Naive thymus-derived CD4-positive, alpha-beta T cell (primary cell): ENCODE measurements at regions not wholly inside any gene's neighbourhood (a gene's known extent, or its start where the extent isn't known, plus 50 kb on each side); places are given as distances from the start of the nearest gene placed in this dataset.

Source experiments
- ATAC-seq: fragments of 150-1000 bp; cut with Tn5 transposase; 2 replicates; pipeline ENCODE4 v1.10.0; 2021; ENCODE audit warnings: mild to moderate bottlenecking, moderate library complexity
- CTCF ChIA-PET: fragments of 350-600 bp; sonication (Branson Sonifier 250); formaldehyde crosslinking; loops from one replicate; lab custom pipeline; 2021; ENCODE audit warnings: antibody characterized with exemption; lab: Charles Lee
- POLR2A ChIA-PET: fragments of 350-600 bp; sonication (Branson Sonifier 250); formaldehyde crosslinking; loops from one replicate; lab custom pipeline; 2021; ENCODE audit warnings: antibody characterized with exemption, inconsistent platforms; lab: Charles Lee
- DNase-seq, 9 donors: peaks; one replicate each; pipeline versions ENCODE4 v3.0.0 to v3.0.0-alpha.2; 2020 to 2022; ENCODE audit warnings: mixed read lengths in 1 of 9
- H3K27ac ChIP-seq: one replicate; pipeline ENCODE4 v1.7.0; 2013; ENCODE audit warnings: mild to moderate bottlenecking, low read depth, low read length, moderate library complexity
- H3K27me3 ChIP-seq, 2 donors: one replicate each; pipeline ENCODE4 v1.7.0; 2013; ENCODE audit warnings: low read length in 2 of 2, mild to moderate bottlenecking in 2 of 2, moderate library complexity in 2 of 2; ENCODE audit not compliant: control insufficient read depth in 2 of 2, insufficient read depth in 2 of 2
- H3K36me3 ChIP-seq, 3 experiments: 1 replicate in 2 of 3; 2 replicates in 1 of 3; pipeline ENCODE4 v1.7.0; 2013; ENCODE audit warnings: low read length in 3 of 3, mild to moderate bottlenecking in 3 of 3, moderate library complexity in 1 of 3; ENCODE audit not compliant: insufficient read depth in 3 of 3, control insufficient read depth in 2 of 3
- H3K4me1 ChIP-seq, 2 donors: one replicate each; pipeline ENCODE4 v1.7.0; 2013; ENCODE audit warnings: low read length in 2 of 2, mild to moderate bottlenecking in 2 of 2, moderate library complexity in 1 of 2; ENCODE audit not compliant: control insufficient read depth in 2 of 2, insufficient read depth in 2 of 2
- H3K4me3 ChIP-seq: 2 replicates; pipeline ENCODE4 v1.7.0; 2013; ENCODE audit warnings: mild to moderate bottlenecking, low read length
- H3K9me3 ChIP-seq, 3 experiments: 1 replicate in 2 of 3; 2 replicates in 1 of 3; pipeline ENCODE4 v1.7.0; 2013; ENCODE audit warnings: low read length in 3 of 3; ENCODE audit not compliant: control insufficient read depth in 2 of 3
- H3K27ac Mint-ChIP-seq, 9 donors: one replicate each; pipeline ENCODE4 v1.8.0; 2020 to 2022; ENCODE audit warnings: mixed read lengths in 9 of 9, mild to moderate bottlenecking in 8 of 9, moderate library complexity in 5 of 9, inconsistent platforms in 2 of 9
- H3K27me3 Mint-ChIP-seq, 5 donors: one replicate each; pipeline ENCODE4 v1.8.0; 2021 to 2022; ENCODE audit warnings: mixed read lengths in 5 of 5, mild to moderate bottlenecking in 1 of 5
- H3K36me3 Mint-ChIP-seq, 5 donors: one replicate each; pipeline ENCODE4 v1.8.0; 2020 to 2022; ENCODE audit warnings: mixed read lengths in 5 of 5, mild to moderate bottlenecking in 3 of 5, inconsistent platforms in 1 of 5
- H3K4me1 Mint-ChIP-seq, 7 donors: one replicate each; pipeline ENCODE4 v1.8.0; 2020 to 2022; ENCODE audit warnings: mixed read lengths in 7 of 7, mild to moderate bottlenecking in 3 of 7, inconsistent platforms in 1 of 7
- H3K4me3 Mint-ChIP-seq, 10 donors: one replicate each; pipeline ENCODE4 v1.8.0; 2020 to 2022; ENCODE audit warnings: mild to moderate bottlenecking in 10 of 10, mixed read lengths in 10 of 10, moderate library complexity in 6 of 10, inconsistent platforms in 2 of 10
- H3K9me3 Mint-ChIP-seq, 11 donors: one replicate each; pipeline ENCODE4 v1.8.0; 2020 to 2022; ENCODE audit warnings: mixed read lengths in 11 of 11, mild to moderate bottlenecking in 4 of 11, inconsistent platforms in 1 of 11, moderate library complexity in 1 of 11
- intact Hi-C, 2 donors: fragments of 100-400 bp; cut with micrococcal nuclease; formaldehyde crosslinking; loops; one replicate each; pipeline ENCODE4 v1.15.1; 2023

DNA sequence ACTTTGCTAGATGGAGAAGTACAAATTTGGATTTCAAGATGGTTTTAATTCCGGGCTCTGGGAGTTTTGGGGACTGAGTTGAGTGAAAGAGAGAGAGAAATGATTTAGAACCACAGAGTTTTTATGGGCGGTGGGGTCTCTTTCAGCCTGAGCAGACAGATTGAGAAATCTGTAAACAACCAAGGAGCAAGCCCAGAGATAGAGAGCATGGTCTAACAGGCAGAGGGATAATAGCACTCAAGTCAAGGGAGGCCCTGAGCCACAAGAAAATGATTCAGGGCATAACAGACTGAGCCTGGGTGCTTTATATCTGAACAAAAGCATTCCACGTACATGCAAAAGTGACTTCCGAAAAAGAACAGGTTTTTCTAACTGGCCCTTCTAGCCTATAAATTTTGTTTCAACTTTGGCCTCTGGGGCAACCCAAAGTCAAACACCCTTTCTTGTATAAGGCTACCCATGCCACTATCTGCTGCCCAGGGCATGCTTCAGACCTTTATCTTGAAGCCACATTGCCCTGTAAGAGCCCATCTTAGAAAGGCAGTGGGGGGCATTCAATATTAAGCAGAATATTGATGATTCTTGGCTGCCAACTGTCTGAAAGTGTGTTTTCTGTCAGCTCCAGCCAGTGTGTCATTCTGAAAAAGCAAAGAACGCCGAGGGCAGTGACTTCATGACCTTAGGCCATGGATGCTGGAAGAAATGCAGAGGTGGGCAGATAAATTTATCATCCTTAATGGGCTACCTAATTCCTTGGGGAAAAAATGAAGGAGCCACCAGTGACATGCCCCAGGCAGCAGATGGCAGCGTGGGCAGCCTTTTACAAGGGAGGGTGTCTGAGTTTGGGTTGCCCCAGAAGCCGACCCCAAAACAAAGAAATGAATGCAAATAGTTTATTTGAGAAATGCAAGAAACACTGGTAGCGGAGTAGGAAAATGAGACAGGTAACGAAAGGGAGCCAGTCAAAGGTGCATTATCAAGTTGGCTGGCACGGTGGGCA is 637.6 kb downstream of the MID1IP1 start:
- H3K4me1 Mint-ChIP-seq: peaks cover 0 to 35% (median 15%) of the 10 kb centered on the region in 7 donors
- peak overlapping the region in 1 of 9 donors; percentile 5 for H3K27ac Mint-ChIP-seq

DNA sequence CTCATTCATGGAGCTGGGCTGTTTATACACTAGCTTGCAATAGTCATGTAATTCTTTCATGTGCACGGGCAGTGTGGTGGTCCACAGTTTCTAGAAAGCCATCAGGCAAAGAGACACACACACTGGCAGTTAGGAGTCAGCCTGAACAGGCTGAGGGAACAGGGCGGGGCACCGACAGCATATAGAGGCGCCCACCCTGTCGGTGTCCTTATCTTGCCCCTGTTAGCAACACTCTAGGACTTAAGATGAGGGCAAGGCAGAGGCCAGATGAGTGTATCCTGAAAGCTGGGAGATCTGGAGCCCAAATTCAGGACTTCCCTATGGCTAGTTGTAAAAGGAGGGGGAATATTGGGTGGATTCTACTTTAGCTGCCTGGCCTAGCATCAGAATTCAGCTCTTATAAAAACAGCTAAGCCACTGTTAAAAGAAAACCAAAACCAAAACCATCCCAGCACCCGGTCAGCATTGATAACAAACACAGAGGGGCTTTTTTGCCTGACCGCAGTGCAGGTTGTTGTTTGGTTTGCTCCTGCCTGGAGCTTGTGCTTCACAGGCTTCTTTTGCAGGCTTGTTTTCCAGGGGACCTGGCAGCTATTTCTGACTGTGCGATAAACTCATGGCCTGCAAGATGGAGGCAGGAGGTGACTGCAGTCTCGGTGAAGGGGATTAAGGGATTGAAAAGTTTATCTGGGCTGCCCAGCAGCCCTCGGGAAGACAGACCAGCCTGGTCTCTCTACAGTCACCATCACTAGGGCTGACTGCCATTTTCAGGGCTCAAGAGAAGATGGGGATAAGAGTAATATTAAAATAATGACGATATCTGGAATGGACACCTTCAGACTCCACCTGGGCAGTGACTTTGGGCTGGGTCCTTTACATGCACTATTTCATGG is 638.9 kb downstream of the MID1IP1 start:
- Mint-ChIP-seq H3K27me3 (no peaks in the 10 kb centered on the region), H3K27ac (peak overlapping the region in 4 of 9 donors; percentile 76 to 92 (median 82)), H3K9me3 (peaks cover 0 to 9% (median 2%) of the 10 kb centered on the region in 11 donors), H3K4me1 (peaks cover 0 to 36% (median 15%) of the 10 kb centered on the region in 7 donors), H3K4me3 (peak overlapping the region in 6 of 10 donors; percentile 14 to 63 (median 39)), H3K36me3 (peaks cover 0 to 11% (median 0%) of the 10 kb centered on the region in 5 donors)
- ChIA-PET CTCF (no interaction called here), POLR2A (no interaction called here)
- Histone ChIP-seq H3K36me3 (no peaks in the 10 kb centered on the region), H3K9me3 (peaks cover 0 to 4% (median 0%) of the 10 kb centered on the region in 3 experiments), H3K27me3 (no peaks in the 10 kb centered on the region), H3K27ac (no peak overlapping the region), H3K4me3 (no peak overlapping the region), H3K4me1 (peaks cover 0 to 6% of the 10 kb centered on the region in 2 donors)
- ATAC-seq (peak; percentile 24), DNase-seq (no peak)
- intact Hi-C loops: loop anchor here (10.0 kb wide), 1 partner anchor 275 kb away; no protein-coding TSS in a partner anchor

More for the DNA sequence above, 637.6 kb downstream of the MID1IP1 start:
- Histone ChIP-seq H3K27ac (no peak overlapping the region), H3K27me3 (no peaks in the 10 kb centered on the region), H3K4me3 (no peak overlapping the region), H3K4me1 (peaks cover 0 to 6% of the 10 kb centered on the region in 2 donors), H3K9me3 (peaks cover 0 to 4% (median 0%) of the 10 kb centered on the region in 3 experiments), H3K36me3 (no peaks in the 10 kb centered on the region)
- intact Hi-C loops: no loop called here
- no peak overlapping the region for H3K4me3 Mint-ChIP-seq
- DNase-seq (no peak), ATAC-seq (no peak)
- no peaks in the 10 kb centered on the region for H3K27me3 Mint-ChIP-seq
- peaks cover 0 to 8% (median 0%) of the 10 kb centered on the region in 5 donors for H3K36me3 Mint-ChIP-seq
- CTCF ChIA-PET: no interaction called here
- H3K9me3 Mint-ChIP-seq: peaks cover 0 to 9% (median 2%) of the 10 kb centered on the region in 11 donors
- POLR2A ChIA-PET: no interaction called here

DNA sequence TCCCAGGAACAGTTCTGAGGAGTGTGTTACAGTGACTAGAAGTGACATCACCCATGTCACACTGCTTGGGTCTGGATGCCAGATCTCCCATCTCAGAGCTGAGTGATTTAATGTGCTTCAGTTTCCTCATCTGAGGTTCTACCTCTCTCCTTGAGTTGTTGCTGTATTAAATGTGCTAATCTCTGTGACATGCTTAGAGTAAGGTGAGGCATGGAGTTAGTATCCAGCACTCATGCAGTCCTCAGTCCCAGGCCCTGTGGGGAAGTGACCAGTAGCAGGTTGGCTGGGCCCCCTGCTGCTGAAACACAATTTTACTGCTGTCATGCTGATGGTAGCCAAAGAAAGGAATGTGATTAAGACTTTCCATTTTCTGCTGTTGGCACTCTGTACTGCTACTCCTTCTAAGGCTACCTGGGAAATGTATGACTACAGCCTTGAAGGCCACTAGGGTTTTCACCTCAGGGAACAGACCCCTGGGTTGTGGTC is 639.6 kb downstream of the MID1IP1 start:
- Mint-ChIP-seq H3K36me3 (peaks cover 0 to 11% (median 0%) of the 10 kb centered on the region in 5 donors), H3K9me3 (peaks cover 0 to 9% (median 2%) of the 10 kb centered on the region in 11 donors), H3K4me1 (peaks cover 0 to 40% (median 20%) of the 10 kb centered on the region in 7 donors), H3K4me3 (peak overlapping the region in 2 of 10 donors; percentile 44 to 49), H3K27ac (peak overlapping the region in 5 of 9 donors; percentile 18 to 92 (median 80)), H3K27me3 (no peaks in the 10 kb centered on the region)
- no peaks in the 10 kb centered on the region for H3K27me3 ChIP-seq
- no peaks in the 10 kb centered on the region for H3K36me3 ChIP-seq
- H3K27ac ChIP-seq: no peak overlapping the region
- intact Hi-C loops: loop anchor here (10.0 kb wide), 1 partner anchor 276 kb away; no protein-coding TSS in a partner anchor
- DNase-seq (no peak), ATAC-seq (no peak)
- CTCF ChIA-PET: no interaction called here
- peaks cover 0 to 6% of the 10 kb centered on the region in 2 donors for H3K4me1 ChIP-seq
- peaks cover 0 to 4% (median 0%) of the 10 kb centered on the region in 3 experiments for H3K9me3 ChIP-seq
- POLR2A ChIA-PET: no interaction called here
- no peak overlapping the region for H3K4me3 ChIP-seq

DNA sequence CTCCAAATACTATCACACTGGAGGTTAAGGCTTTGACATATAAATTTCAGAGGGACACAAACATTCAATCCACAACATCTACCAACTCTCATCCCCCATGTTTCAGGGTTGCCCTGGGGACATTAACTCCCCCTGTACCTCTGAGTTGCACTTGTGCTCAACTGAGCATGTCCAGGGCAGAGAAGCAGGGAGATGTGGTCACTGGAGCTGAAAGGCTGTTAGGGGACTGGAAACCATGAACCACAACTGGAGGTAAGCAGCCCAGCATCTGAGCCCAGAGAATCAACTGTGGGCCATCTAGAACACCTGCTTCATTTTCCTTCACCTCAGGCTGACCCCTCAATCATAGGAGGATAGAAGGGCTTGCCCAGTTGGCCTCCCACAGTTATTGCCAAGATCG is 641.1 kb downstream of the MID1IP1 start:
- Mint-ChIP-seq H3K9me3 (peaks cover 0 to 7% (median 2%) of the 10 kb centered on the region in 11 donors), H3K27ac (peak overlapping the region in 3 of 9 donors; percentile 2 to 59 (median 53)), H3K36me3 (peaks cover 0 to 11% (median 0%) of the 10 kb centered on the region in 5 donors), H3K27me3 (no peaks in the 10 kb centered on the region), H3K4me3 (no peak overlapping the region), H3K4me1 (peaks cover 0 to 36% (median 16%) of the 10 kb centered on the region in 7 donors)
- intact Hi-C loops: loop anchor here (10.0 kb wide), 1 partner anchor 278 kb away; no protein-coding TSS in a partner anchor
- Histone ChIP-seq H3K27me3 (no peaks in the 10 kb centered on the region), H3K27ac (no peak overlapping the region), H3K9me3 (peaks cover 0 to 2% (median 0%) of the 10 kb centered on the region in 3 experiments), H3K4me3 (no peak overlapping the region), H3K4me1 (peaks cover 0 to 6% of the 10 kb centered on the region in 2 donors), H3K36me3 (no peaks in the 10 kb centered on the region)
- POLR2A ChIA-PET: no interaction called here
- CTCF ChIA-PET: no interaction called here
- DNase-seq (no peak), ATAC-seq (no peak)

DNA sequence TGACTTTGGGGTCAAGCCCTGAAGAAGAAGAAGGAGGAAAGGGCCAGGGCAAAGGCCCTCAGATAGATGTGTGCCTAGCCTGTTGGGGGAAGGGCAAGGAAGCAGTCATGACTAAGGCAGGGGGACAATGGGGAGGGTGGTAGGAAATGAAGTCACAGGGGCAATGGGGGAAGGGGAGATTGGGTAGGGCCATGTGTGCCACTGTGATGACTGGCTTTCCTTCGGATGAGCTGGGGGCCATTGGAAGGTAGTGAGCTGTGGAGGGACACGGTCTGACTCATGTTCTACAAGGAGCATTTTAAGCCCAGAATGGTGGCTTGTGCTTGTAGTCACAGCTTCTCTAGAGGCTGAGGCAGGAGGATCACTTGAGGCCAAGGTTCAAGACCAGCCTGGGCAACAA is 642.0 kb downstream of the MID1IP1 start:
- Histone ChIP-seq H3K27ac (no peak overlapping the region), H3K4me3 (no peak overlapping the region), H3K9me3 (no peaks in the 10 kb centered on the region), H3K36me3 (no peaks in the 10 kb centered on the region), H3K4me1 (peaks cover 0 to 6% of the 10 kb centered on the region in 2 donors), H3K27me3 (no peaks in the 10 kb centered on the region)
- H3K27me3 Mint-ChIP-seq: no peaks in the 10 kb centered on the region
- POLR2A ChIA-PET: no interaction called here
- ATAC-seq (no peak), DNase-seq (no peak)
- H3K9me3 Mint-ChIP-seq: peaks cover 0 to 5% (median 0%) of the 10 kb centered on the region in 11 donors
- H3K36me3 Mint-ChIP-seq: peaks cover 0 to 9% (median 0%) of the 10 kb centered on the region in 5 donors
- intact Hi-C loops: loop anchor here (10.0 kb wide), 1 partner anchor 278 kb away; no protein-coding TSS in a partner anchor
- CTCF ChIA-PET: no interaction called here
- H3K27ac Mint-ChIP-seq: peak overlapping the region in 1 of 9 donors; percentile 3
- peaks cover 3 to 38% (median 20%) of the 10 kb centered on the region in 7 donors for H3K4me1 Mint-ChIP-seq
- H3K4me3 Mint-ChIP-seq: no peak overlapping the region

DNA sequence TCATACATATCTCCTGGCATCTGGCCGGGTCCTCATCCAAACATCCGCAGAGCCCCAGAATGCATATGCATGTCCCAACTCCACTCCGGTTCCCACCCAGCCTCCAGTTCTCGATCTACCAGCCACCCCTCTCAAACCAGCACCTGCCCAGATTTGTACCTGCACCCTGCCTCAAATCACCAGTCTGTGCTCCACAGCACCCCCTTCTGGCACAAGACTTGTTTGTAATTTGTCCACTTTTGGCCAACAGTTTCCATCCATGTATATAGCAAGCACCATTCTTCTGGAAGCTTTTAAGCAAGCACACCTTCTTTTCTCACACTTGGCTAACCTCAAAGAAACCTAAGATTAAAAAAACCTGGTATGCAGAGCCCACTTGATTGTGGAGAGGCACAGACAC is 644.1 kb downstream of the MID1IP1 start:
- H3K27ac Mint-ChIP-seq: peak overlapping the region in 2 of 9 donors; percentile 10 to 50
- H3K36me3 ChIP-seq: no peaks in the 10 kb centered on the region
- CTCF ChIA-PET: no interaction called here
- peaks cover 0 to 9% (median 0%) of the 10 kb centered on the region in 5 donors for H3K36me3 Mint-ChIP-seq
- H3K4me1 Mint-ChIP-seq: peaks cover 19 to 46% (median 32%) of the 10 kb centered on the region in 7 donors
- H3K4me3 Mint-ChIP-seq: no peak overlapping the region
- peaks cover 0 to 5% (median 0%) of the 10 kb centered on the region in 11 donors for H3K9me3 Mint-ChIP-seq
- intact Hi-C loops: loop anchor here (1.0 to 10.0 kb wide), 2 partner anchors 184 to 281 kb away; no protein-coding TSS in a partner anchor
- POLR2A ChIA-PET: no interaction called here
- no peak overlapping the region for H3K27ac ChIP-seq
- peaks cover 3 to 4% of the 10 kb centered on the region in 2 donors for H3K4me1 ChIP-seq
- ATAC-seq (no peak), DNase-seq (peak in 4 of 9 donors; percentile 7 to 28 (median 25))
- H3K4me3 ChIP-seq: no peak overlapping the region
- H3K27me3 ChIP-seq: no peaks in the 10 kb centered on the region
- H3K9me3 ChIP-seq: no peaks in the 10 kb centered on the region
- no peaks in the 10 kb centered on the region for H3K27me3 Mint-ChIP-seq
